NCI-H345 treated with DMSO at 0.1 percent for 48 hours (cell line): ENCODE measurements at regions not wholly inside any gene's neighbourhood (a gene's known extent, or its start where the extent isn't known, plus 50 kb on each side); places are given as distances from the start of the nearest gene placed in this dataset.

Source experiments
- DNase-seq: peaks from one replicate; lab custom pipeline; 2025; ENCODE audit not compliant: unreplicated experiment; lab: John Stamatoyannopoulos, UW

GRCh38 chr12:65546528-65546927 lies 268.0 kb downstream of the MSRB3 start:
- DNase-seq, result no peak

- DNase-seq, result peak; percentile 50
Measured at GRCh38 chr12:65556676-65557437, 267.4 kb upstream of the HMGA2 start.

DNA sequence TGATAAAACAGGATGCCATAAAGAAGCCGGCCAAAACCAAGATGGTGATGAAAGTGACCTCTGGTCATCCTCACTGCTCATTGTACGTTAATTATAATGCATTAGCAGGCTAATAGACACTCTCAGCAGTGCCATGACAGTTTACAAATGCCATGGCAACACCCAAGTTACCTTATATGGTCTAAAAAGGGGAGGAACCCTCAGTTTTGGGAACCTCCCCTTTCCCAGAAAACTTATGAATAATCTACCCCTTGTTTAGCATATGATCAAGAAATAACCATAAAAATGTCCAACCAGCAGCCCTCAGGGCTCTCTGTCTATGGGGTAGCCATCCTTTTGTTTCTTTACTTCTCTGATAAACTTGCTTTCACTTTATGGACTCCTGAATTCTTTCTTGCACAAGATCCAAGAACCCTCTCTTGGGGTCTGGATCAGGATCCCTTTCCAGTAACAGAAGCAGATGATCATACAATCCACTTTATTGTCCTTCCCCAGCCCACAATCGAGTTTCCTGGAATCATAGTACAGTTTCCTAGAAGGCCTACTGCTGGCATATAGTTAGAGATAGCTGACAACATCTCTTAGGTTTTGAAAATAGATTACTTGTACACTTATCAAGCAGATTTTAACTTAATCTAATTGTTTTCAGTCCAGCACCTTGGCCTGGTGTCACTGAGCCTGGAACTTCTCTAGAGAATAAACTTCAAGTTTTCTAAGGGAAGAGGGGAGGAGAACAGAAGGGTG lies 266.7 kb upstream of the HMGA2 start:
- no peak for DNase-seq

- DNase-seq, result no peak
Measured at GRCh38 chr12:65560286-65560685, 264.0 kb upstream of the HMGA2 start.

- no peak for DNase-seq
Measured at GRCh38 chr12:65561798-65562382, 262.4 kb upstream of the HMGA2 start.

DNA sequence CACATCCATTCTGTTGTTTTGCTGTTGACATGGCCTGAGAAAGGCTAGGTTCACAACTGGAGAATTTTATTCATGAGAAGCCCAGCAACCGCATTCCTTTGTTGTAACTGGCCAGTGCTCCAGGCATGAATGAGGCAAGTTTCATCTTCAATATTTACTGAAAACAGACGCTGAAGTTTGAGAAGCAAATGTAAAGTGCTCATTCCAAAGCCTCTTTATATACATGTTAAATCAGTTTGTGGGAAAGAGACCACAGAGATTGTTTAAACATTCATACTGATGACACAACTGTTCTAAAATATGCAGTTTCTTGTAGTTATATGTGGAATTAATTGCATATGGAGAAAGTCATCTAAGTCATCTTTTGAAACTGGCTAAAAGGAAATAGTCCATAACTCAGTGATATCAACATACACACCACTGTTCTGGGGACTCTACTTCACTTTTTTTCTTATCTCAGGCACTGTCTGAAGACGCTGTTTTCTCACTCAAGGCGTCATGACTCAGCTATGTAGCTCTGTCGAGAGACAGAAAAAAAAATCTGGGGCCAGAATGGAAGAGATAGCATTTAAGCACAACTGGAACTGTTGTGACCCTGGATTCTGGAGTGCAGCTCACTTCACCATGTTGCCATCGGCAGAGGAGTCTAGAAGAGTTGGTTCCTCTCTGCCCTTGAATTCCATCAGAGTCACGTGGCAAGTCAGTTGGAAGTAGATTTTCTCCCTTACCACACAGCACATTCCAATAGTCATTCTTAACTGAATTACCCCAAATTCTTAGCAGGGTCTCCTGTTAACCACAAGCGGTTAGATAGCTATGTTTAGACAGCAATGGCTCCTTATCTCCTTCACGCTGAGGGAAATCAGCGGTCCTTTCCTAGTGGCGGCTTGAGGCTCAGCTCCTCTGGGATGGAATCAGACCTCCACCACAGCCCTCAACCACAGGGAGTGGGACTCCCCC lies 258.4 kb upstream of the HMGA2 start:
- no peak for DNase-seq

GRCh38 chr12:65566751-65567150 lies 257.5 kb upstream of the HMGA2 start:
- no peak for DNase-seq

DNA sequence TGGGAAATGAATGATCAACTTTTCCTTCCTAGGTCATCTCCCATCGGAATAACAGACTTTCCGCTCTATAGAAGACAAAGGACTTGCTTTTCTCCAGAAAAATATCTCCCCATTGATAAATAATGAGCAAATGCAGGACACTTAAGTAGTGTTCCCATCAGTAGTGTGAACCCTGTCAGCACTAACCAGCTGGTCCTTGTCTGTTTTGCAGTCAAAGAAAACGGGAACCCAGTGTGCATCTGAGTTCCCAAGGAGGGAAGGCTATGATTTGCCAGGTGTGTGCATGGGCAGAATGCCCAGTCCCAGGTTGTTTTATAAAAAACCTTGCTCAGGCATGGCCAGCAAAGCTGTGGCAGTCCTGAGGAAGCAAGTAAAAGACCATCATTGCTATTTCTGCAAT lies 256.5 kb upstream of the HMGA2 start:
- DNase-seq, result no peak

GRCh38 chr12:65568517-65568916 lies 255.8 kb upstream of the HMGA2 start:
- no peak for DNase-seq

GRCh38 chr12:65570451-65571130 lies 253.7 kb upstream of the HMGA2 start:
- DNase-seq, result no peak

DNA sequence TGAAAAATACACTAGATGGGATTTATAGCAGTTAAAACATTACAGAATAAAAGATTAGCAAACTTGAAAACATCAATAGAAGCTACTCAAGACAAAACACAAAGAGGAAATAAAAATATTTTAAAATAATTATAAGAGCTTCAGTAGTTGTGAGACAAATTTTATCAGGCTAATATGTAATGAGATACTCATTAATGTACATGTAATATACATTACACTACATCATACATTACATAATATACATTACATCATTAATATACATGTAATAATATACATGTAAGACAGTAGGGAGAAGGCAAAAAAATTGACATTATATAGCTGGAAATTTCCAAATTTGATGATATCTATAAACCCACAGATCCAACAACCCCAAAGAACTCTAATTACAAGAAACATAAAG lies 249.4 kb upstream of the HMGA2 start:
- no peak for DNase-seq

GRCh38 chr12:65584016-65584415 lies 240.3 kb upstream of the HMGA2 start:
- DNase-seq, result no peak

- no peak for DNase-seq
Measured at GRCh38 chr12:65585648-65586602, 238.4 kb upstream of the HMGA2 start.

DNA sequence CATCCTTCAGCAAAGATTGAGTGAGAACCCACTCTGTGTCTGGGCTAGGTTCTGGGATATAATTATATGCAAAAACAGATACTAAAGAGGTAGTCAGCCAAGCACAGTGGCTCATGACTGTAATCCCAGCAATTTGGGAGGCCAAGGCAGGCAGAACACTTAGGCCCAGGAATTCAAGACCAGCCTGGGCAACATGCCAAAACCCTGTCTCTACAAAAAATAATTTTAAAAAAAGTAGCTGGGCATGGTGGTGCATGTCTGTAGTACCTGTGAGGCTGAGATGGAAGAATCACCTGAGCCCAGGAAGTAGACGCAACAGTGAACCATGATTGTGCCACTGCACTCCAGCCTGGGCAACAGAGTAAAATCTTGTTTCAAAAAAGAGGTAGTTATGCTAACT lies 237.5 kb upstream of the HMGA2 start:
- no peak for DNase-seq

- DNase-seq, result no peak
Measured at GRCh38 chr12:65590318-65590717, 234.0 kb upstream of the HMGA2 start.

DNA sequence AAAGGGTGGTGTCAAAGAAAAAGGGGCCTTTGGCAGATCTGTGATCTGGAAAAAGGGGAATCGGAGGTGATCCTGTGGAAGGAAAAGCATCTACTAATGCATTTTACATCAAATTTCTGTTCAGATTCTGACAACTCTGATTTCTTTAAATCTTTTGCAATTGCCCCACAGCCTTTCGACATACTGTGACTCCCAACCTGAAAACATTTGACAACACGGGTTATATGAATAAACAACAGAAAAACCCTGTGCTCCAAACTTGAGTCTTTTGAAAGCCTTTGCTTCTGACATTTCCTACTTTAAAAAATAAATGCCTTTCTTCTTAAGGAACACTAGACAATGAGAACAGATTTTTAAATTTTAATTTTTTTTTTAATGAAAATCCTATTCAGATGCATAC lies 231.9 kb upstream of the HMGA2 start:
- DNase-seq, result no peak

- no peak for DNase-seq
Measured at GRCh38 chr12:65593239-65593701, 231.0 kb upstream of the HMGA2 start.

DNA sequence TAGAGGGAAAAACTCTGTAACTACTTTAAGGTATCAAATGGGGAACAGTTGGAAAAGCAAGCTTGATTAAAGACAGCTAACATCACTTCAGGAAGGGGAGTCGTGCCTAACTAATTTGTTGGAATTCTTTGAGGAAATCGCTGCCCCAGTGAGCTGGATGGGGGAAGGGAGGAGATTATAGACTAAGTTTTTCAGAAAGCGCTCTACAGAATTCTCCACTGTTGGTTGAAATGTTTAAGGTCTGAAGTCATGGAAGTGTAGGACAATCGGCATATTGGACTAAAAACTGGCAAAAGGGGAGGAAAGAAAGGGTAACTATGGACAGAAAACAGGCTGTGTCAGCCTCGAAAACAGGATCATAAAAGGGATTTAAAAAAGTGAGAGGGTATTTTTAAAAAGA lies 229.9 kb upstream of the HMGA2 start:
- no peak for DNase-seq

DNA sequence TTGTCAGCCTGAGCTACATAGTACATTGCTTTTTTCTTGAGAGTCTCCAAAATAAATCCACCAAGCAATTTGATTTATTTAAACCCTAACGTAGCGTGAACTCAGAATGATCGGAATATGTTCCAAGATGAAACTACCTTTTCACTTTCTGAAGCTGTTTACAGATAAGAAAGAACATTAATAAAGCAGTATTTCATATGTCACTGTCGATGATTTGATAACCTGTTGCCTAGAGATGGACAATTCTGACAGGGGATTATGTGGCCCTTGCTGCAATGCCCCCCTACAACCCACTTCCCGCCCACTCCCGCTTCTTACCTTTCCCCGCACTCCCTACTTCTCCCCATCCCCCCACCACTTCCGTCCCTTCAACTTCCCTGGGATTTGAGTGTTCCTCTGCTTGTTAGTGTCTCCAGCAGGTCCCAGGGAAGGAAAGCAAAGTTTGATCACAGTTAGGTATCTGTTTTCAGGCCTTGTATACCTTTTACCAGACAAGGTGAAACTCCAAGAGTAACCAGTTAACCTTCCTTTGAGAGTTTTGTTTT lies 229.2 kb upstream of the HMGA2 start:
- DNase-seq, result no peak
